SU-DHL-6 (cell line): ENCODE measurements at regions not wholly inside any gene's neighbourhood (a gene's known extent, or its start where the extent isn't known, plus 50 kb on each side); places are given as distances from the start of the nearest gene placed in this dataset.
A peak's percentile ranks its signal among the peaks of the same experiment; 100 is the strongest.
"Not testable (repeated sequence)": the region's sequence is repeated elsewhere in the genome, so short reads cannot be mapped to it uniquely, and the experiment has no call there.

Experiments used
- H2AFZ ChIP-seq: fragments of 200-600 bp; sonication (generic); 2 replicates; pipeline ENCODE4 v1.6.1; 2014; ENCODE audit warnings: low read depth, mild to moderate bottlenecking, moderate library complexity, mixed read lengths, antibody characterized with exemption, low read length; ENCODE audit not compliant: severe bottlenecking
- H3F3A ChIP-seq: fragments of 200-600 bp; shearing (Covaris generic); 2 replicates; pipeline ENCODE4 v1.6.0; 2016; ENCODE audit warnings: antibody characterized with exemption, mild to moderate bottlenecking; ENCODE audit not compliant: insufficient read depth
- H3K27ac ChIP-seq: fragments of 200-600 bp; sonication (generic); 2 replicates; pipeline ENCODE4 v1.5.1; 2016; ENCODE audit warnings: low read depth, mild to moderate bottlenecking, low read length, moderate library complexity, mixed read lengths
- H3K27me3 ChIP-seq: fragments of 200-600 bp; sonication (generic), shearing (Covaris generic); 2 replicates; pipeline ENCODE4 v1.6.0; 2014; ENCODE audit warnings: mild to moderate bottlenecking, low read length
- H3K36me3 ChIP-seq: fragments of 200-600 bp; sonication (generic); 2 replicates; pipeline ENCODE4 v1.6.1; 2014; ENCODE audit warnings: mild to moderate bottlenecking, low read length, mixed read lengths
- H3K4me2 ChIP-seq: fragments of 300-600, 200-600 bp; shearing (Covaris generic), sonication (generic); 2 replicates; pipeline ENCODE4 v1.6.0; 2014; ENCODE audit warnings: low read length, low read depth, mild to moderate bottlenecking; ENCODE audit not compliant: poor library complexity, severe bottlenecking
- H3K4me3 ChIP-seq: fragments of 200-600 bp; sonication (generic); 2 replicates; pipeline ENCODE4 v1.5.1; 2014; ENCODE audit warnings: antibody characterized with exemption, low read length, mild to moderate bottlenecking, mixed read lengths; ENCODE audit not compliant: insufficient read depth, poor library complexity, severe bottlenecking
- H3K79me2 ChIP-seq: fragments of 200-600 bp; sonication (generic); 2 replicates; pipeline ENCODE4 v1.6.1; 2014; ENCODE audit warnings: mild to moderate bottlenecking, low read length, moderate library complexity; ENCODE audit not compliant: insufficient read depth
- H3K9ac ChIP-seq: fragments of 200-600 bp; sonication (generic); 2 replicates; pipeline ENCODE4 v1.7.0; 2014; ENCODE audit warnings: mild to moderate bottlenecking, low read length
- H3K9me2 ChIP-seq: fragments of 200-600 bp; sonication (generic); replicated peaks from 2 replicates; pipeline ENCODE4 v1.6.1; 2014; ENCODE audit warnings: low read length; ENCODE audit not compliant: insufficient read depth
- H3K9me3 ChIP-seq: fragments of 200-600 bp; sonication (generic); 2 replicates; pipeline ENCODE4 v1.6.1; 2014; ENCODE audit warnings: low read length, mixed read lengths; ENCODE audit not compliant: insufficient read depth
- H4K20me1 ChIP-seq: fragments of 200-600 bp; sonication (generic); 2 replicates; pipeline ENCODE4 v1.6.1; 2014; ENCODE audit warnings: low read depth, mild to moderate bottlenecking, antibody characterized with exemption, low read length, moderate library complexity, mixed read lengths
- EZH2phosphoT487 ChIP-seq: fragments of 200-600 bp; sonication (generic), shearing (Covaris generic); conservative IDR thresholded peaks from 2 replicates; pipeline ENCODE4 v1.6.1; 2018; ENCODE audit warnings: mild to moderate bottlenecking, antibody characterized with exemption, low read length, moderate library complexity, mixed read lengths
- TF ChIP-seq, protein P1 (sequence below): fragments of 200-600 bp; sonication (generic); IDR thresholded peaks from one replicate; pipeline ENCODE4 v1.5.1; 2017; ENCODE audit warnings: antibody characterized with exemption, mild to moderate bottlenecking, low read length, moderate library complexity; ENCODE audit not compliant: insufficient read depth, poor library complexity, severe bottlenecking

DNA sequence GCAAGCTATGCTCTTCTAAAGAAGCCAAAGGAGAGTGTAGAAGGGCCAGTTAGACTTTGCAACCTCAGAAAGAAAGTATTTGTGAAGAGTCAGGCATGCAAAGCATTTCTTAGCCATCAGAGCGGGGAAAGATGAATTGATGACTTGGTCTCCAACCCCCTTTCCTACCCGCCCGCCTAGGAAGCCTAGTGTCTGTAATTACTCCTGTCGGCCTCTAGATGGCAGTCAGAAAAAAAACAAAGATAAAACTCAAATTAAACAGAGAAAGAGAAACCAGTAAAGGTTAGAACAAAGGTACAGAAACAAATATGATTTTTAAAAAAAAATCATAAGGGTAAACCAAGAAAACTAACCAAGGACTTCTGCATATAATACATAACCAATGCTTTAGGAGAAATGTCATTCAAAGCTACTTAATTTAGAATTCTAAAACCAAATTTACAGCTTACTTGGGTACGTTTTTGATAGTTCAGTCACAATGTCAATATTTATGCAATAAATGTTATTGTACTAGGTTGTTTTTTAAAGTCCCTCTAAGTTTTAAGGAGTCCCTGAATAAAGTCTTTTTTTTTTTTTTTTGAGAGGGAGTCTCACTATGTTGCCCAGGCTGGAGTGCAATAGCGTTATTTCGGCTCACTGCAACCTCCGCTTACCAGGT lies 97.6 kb downstream of the LYZL1 start:
- Histone ChIP-seq H3K36me3 (no peaks in the 10 kb centered on the region), H3K9ac (no peak overlapping the region), H3K9me3 (no peaks in the 10 kb centered on the region), H3K9me2 (no peaks in the 10 kb centered on the region), H3K27me3 (no peaks in the 10 kb centered on the region), H3K27ac (no peak overlapping the region), H4K20me1 (no peaks in the 10 kb centered on the region), H3K4me3 (no peak overlapping the region), H2AFZ (no peak overlapping the region), H3F3A (no peaks in the 10 kb centered on the region), H3K4me2 (no peak overlapping the region), H3K79me2 (no peaks in the 10 kb centered on the region)
- TF ChIP-seq, protein P1, sequence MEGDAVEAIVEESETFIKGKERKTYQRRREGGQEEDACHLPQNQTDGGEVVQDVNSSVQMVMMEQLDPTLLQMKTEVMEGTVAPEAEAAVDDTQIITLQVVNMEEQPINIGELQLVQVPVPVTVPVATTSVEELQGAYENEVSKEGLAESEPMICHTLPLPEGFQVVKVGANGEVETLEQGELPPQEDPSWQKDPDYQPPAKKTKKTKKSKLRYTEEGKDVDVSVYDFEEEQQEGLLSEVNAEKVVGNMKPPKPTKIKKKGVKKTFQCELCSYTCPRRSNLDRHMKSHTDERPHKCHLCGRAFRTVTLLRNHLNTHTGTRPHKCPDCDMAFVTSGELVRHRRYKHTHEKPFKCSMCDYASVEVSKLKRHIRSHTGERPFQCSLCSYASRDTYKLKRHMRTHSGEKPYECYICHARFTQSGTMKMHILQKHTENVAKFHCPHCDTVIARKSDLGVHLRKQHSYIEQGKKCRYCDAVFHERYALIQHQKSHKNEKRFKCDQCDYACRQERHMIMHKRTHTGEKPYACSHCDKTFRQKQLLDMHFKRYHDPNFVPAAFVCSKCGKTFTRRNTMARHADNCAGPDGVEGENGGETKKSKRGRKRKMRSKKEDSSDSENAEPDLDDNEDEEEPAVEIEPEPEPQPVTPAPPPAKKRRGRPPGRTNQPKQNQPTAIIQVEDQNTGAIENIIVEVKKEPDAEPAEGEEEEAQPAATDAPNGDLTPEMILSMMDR: peak; percentile 48
- TF ChIP-seq EZH2phosphoT487: no peak

DNA sequence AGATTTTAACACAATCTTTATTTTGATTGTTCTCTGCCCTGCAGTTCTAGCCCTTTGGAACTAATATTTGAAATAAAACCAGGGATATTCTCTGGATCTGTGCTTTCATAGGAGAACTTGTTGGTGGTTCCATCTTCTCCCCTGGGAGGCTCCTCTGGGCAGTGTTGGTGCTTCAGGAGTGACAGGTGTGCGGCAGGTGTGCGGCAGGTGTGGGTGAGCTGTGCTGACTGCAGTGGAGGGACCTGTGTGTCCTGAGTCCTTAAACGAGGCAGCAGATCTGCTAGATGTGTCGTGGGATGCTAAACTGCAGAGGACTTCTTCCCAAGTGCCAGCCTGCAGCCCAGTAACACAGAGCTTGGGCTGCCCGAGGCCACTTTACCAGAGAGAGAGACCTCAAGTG lies 98.4 kb downstream of the LYZL1 start:
- no peaks in the 10 kb centered on the region for H3F3A ChIP-seq
- no peak overlapping the region for H3K4me2 ChIP-seq
- H2AFZ ChIP-seq: no peak overlapping the region
- H3K27ac ChIP-seq: no peak overlapping the region
- no peaks in the 10 kb centered on the region for H3K9me3 ChIP-seq
- no peak overlapping the region for H3K4me3 ChIP-seq
- no peaks in the 10 kb centered on the region for H3K9me2 ChIP-seq
- no peak overlapping the region for H3K9ac ChIP-seq
- no peaks in the 10 kb centered on the region for H3K36me3 ChIP-seq
- no peaks in the 10 kb centered on the region for H3K79me2 ChIP-seq
- no peaks in the 10 kb centered on the region for H3K27me3 ChIP-seq
- TF ChIP-seq EZH2phosphoT487: no peak
- TF ChIP-seq, protein P1: no peak
- no peaks in the 10 kb centered on the region for H4K20me1 ChIP-seq

GRCh38 chr10:29388112-29388511 lies 99.2 kb downstream of the LYZL1 start:
- H3K4me2 ChIP-seq, H3K27me3 ChIP-seq, H3K36me3 ChIP-seq, H3K27ac ChIP-seq, H2AFZ ChIP-seq, H3F3A ChIP-seq, H4K20me1 ChIP-seq, H3K9me3 ChIP-seq, H3K9ac ChIP-seq, H3K9me2 ChIP-seq, H3K79me2 ChIP-seq, H3K4me3 ChIP-seq: not testable (repeated sequence)

DNA sequence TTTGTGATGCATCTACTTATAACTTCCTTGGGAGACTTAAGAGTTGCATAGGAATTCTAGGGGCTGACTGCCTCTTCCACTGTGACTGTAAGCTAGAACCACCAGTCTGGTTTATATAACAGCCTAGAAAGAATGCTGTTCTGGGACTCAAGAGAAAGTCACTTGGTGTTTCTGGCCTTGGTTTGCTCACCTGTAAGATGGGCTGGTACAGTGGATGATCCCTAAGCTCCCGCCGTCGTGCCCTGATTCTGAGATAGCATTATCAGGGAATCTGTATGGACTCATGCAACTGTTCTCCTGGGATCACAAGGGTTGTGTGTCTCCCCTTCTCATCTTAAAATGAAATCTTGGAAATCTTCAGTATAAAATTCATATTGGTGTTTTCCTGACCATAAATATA lies 100.6 kb downstream of the LYZL1 start:
- H3K9me2 ChIP-seq: no peaks in the 10 kb centered on the region

More for the DNA sequence above, 100.6 kb downstream of the LYZL1 start:
- no peaks in the 10 kb centered on the region for H3K79me2 ChIP-seq
- no peaks in the 10 kb centered on the region for H4K20me1 ChIP-seq
- TF ChIP-seq, protein P1: no peak
- TF ChIP-seq EZH2phosphoT487: no peak
- no peak overlapping the region for H3K4me2 ChIP-seq
- H3K9ac ChIP-seq: no peak overlapping the region
- no peak overlapping the region for H2AFZ ChIP-seq
- no peaks in the 10 kb centered on the region for H3K9me3 ChIP-seq
- H3F3A ChIP-seq: no peaks in the 10 kb centered on the region
- H3K36me3 ChIP-seq: no peaks in the 10 kb centered on the region
- no peaks in the 10 kb centered on the region for H3K27me3 ChIP-seq
- H3K27ac ChIP-seq: no peak overlapping the region
- no peak overlapping the region for H3K4me3 ChIP-seq
